ENCODE measurements at regions not wholly inside any gene's neighbourhood (a gene's known extent, or its start where the extent isn't known, plus 50 kb on each side); places are given as distances from the start of the nearest gene placed in this dataset.

DNA sequence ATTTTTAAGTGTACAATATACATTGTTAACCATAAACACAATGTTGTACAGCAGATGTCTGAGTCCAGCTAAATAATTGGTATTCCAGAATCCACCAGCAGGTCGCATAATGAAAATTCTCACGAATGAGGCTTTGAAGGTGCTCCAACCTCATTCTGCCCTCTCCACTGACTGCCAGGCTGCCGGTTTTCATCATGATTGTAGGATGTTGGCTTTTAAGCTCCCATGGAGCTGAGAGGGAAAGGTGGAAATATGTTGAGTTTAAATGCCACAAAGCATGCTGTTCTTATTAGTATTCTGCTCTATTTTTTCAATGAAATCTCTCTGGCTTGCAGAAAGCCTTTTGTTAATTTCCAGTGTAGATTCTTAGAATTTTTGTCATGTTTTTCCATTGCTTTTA is 337.2 kb upstream of the DDI1 start:
- no peak for DNase-seq (ENCODE audit: low spot score)
- no peak for TF ChIP-seq CTCF (IDR thresholded peaks at IDR 0.05; ENCODE audit: extremely low read depth, missing control alignments)

- TF ChIP-seq CTCF (IDR thresholded peaks at IDR 0.05; ENCODE audit: extremely low read depth, missing control alignments) = no peak
Measured at GRCh38 chr11:103699656-103700055, 336.8 kb upstream of the DDI1 start.

DNA sequence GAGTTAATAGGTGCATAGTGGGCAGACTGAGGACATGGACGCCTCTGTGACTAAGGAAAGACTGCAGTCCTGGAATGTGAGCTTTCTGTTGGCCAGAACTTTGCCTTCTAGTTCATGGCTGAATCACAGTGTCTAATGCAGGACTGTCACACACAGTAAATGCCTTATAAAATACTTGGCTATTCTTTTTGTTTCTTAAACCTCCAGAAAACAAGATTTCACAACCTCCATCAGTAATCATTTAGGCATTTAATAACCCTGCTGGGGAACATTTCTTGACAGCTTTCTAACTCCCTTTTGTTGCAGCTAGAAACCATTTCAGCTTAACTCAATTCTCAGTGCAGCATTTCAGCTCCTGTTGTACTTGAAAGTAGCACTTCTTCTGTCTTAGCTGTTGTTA is 335.8 kb upstream of the DDI1 start:
- TF ChIP-seq CTCF (IDR thresholded peaks at IDR 0.05; ENCODE audit: extremely low read depth, missing control alignments) = no peak
- no peak for DNase-seq (ENCODE audit: low spot score)

More at GRCh38 chr11:103699656-103700055, 336.8 kb upstream of the DDI1 start:
- DNase-seq (ENCODE audit: low spot score) = no peak

DNA sequence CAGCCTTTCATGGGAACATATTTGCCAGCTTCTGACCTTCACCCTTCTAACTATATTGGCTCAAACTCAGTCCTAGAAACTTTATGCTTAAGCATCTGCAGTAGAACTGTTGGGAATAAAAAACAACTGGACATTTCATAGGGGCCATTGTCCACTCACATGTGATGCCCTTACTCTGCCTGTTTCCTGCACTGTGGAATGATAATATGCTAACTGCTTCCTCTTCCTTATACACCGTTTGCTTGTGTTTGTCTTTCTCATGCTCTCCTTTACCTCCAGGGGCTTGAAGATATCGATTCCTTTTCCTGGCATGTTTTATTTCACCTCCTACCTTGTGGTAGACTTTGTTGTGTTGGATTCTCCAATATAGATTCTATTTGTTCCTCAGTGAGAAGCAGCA is 333.0 kb upstream of the DDI1 start:
- no peak for TF ChIP-seq CTCF (IDR thresholded peaks at IDR 0.05; ENCODE audit: extremely low read depth, missing control alignments)
- no peak for DNase-seq (ENCODE audit: low spot score)

DNA sequence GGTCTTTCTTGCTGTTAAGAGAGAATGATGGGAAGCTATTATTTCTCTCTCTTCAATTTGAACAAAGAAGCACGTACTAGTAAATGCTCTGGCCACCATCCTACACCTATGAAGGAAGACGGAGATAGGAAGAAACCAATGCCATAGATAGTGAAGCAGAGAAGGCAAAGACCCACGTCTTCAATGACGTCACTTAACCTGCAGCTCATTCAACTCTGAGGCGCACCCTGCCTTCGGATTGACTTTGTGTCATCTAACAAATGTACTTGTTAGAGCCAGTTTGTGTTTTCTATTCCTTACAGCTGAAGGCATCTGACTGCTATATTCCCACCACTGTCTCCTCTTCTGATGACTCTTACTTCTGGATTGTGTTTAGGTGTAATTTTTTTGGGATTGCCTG is 332.5 kb upstream of the DDI1 start:
- no peak for TF ChIP-seq CTCF (IDR thresholded peaks at IDR 0.05; ENCODE audit: extremely low read depth, missing control alignments)
- no peak for DNase-seq (ENCODE audit: low spot score)

DNA sequence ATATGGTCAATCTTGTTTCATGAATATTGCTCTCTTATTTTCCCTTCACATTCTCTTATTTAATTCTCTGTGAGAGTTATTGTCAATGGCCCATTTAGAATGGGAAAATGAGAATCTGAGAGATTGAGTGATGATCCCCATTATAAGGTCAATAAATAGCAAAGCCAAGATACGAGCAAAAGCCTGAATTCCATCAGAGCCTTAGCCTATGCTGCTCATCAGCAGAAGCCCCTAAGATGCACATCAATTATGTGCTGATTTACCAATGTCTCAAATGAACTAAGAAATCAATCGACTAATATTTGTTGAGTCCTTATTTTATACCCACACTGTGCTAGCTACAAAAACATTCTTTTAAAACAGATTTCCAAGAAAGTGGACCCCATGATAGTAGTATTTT is 330.8 kb upstream of the DDI1 start:
- no peak for TF ChIP-seq CTCF (IDR thresholded peaks at IDR 0.05; ENCODE audit: extremely low read depth, missing control alignments)
- no peak for DNase-seq (ENCODE audit: low spot score)

DNA sequence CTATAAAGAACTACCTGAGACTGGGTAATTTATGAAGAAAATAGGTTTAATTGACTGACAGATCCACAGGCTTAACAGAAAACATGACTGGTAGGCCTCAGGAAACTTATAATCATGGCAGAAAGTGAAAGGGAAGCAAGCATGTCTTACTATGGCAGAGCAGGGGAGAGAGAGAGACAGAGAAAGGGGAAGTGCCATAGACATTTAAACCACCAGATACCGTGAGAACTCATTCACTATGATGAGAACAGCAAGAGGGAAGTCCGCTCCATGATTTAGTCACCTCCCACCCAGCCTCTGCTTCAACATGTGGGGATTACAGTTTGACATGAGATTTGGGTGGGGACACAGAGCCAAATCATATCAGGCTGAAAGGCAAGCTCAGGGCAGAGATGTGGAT is 327.1 kb upstream of the DDI1 start:
- DNase-seq (ENCODE audit: low spot score) = no peak
- no peak for TF ChIP-seq CTCF (IDR thresholded peaks at IDR 0.05; ENCODE audit: extremely low read depth, missing control alignments)
